ENCODE measurements at regions not wholly inside any gene's neighbourhood (a gene's known extent, or its start where the extent isn't known, plus 50 kb on each side); places are given as distances from the start of the nearest gene placed in this dataset.
"Not testable (repeated sequence)": the region's sequence is repeated elsewhere in the genome, so short reads cannot be mapped to it uniquely, and the experiment has no call there.

- not testable (repeated sequence) for H3K9me3 ChIP-seq, H3K36me3 ChIP-seq, DNase-seq, H3K4me3 ChIP-seq, H3K27me3 ChIP-seq
Observed at GRCh38 chr4:123657606-123658005, 261.0 kb downstream of the SPRY1 start.

DNA sequence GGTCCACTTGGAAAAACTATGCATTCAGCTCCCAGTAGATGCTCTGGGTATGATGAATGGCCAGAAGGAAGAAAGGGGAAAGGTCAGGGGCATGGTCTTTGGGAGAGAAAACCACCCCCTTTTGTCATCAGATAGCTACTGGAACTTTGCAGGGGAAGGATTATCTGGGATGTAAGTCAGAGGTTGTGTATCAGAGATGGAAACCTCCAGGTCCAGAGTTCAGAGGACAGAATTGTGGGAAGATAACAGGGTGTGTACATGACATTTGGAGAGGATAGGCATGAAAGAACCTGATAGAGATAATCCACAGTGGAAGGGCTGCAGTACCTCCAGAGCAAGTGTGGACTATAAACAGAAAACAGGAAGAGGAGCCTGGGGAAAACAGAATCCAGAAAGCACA is 262.7 kb downstream of the SPRY1 start:
- Histone ChIP-seq H3K9me3 (no peaks in the 10 kb centered on the region; the same call in 1 of the 2 replicates), H3K36me3 (no peaks in the 10 kb centered on the region), H3K27me3 (no peaks in the 10 kb centered on the region), H3K4me3 (no peak overlapping the region)
- no peak for DNase-seq

GRCh38 chr4:123659730-123660129 is 263.1 kb downstream of the SPRY1 start:
- DNase-seq = no peak
- no peak overlapping the region for H3K4me3 ChIP-seq
- no peaks in the 10 kb centered on the region; the same call in 1 of the 2 replicates for H3K9me3 ChIP-seq
- no peaks in the 10 kb centered on the region for H3K36me3 ChIP-seq
- no peaks in the 10 kb centered on the region for H3K27me3 ChIP-seq

DNA sequence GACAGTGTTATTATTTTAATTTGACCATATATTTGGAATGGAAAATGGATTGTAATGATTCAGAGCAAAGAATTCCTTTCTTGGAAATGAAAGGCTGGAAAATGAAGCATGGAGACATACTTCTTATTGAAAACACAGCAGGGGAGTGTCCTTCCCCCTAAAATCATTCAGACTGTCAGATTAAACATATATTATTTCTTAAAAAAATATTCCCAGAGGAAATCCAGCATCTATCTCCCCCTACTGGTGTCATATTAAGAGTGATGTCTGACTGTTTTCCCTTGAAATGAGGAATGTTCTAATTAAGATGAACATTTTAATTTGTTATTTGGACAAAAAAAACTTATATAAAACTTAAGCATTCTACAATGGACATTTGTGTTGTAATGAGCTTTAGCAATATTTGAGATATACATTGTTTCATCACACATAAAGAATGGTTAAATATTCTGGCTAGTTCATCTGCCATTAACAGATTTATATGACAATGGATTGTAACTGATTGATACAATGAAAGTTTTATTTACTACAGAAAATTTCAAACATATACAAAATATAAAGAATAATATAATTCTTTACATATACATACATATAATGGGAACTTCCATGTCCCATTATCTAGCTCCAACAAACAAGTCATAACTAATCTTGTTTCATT is 264.6 kb downstream of the SPRY1 start:
- H3K27me3 ChIP-seq = no peaks in the 10 kb centered on the region
- H3K9me3 ChIP-seq = no peaks in the 10 kb centered on the region; the same call in 1 of the 2 replicates
- no peaks in the 10 kb centered on the region for H3K36me3 ChIP-seq
- no peak for DNase-seq
- no peak overlapping the region for H3K4me3 ChIP-seq

GRCh38 chr4:123662827-123663226 is 266.2 kb downstream of the SPRY1 start:
- H3K9me3 ChIP-seq = peaks cover 3% of the 10 kb centered on the region; the same call in 1 of the 2 replicates
- no peaks in the 10 kb centered on the region for H3K36me3 ChIP-seq
- H3K27me3 ChIP-seq = no peaks in the 10 kb centered on the region
- H3K4me3 ChIP-seq = no peak overlapping the region
- no peak for DNase-seq

DNA sequence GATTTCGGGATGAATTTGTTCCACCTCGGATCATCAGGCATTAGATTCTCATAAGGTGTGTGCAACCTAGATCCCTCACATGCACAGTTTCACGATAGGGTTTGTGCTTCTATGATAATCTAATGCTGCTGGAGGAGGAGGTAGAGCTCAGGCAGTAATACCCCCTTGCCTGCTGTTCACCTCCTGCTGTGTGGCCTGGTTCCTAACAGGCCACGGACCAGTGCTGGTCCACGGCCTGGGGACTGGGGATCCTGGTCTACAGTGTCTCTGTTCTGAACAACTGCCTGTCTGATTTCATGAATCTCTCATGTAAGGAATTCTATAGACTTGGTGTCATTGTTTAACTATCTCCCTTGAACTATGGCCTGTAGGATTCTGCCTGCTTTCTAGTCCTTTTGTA is 269.9 kb downstream of the SPRY1 start:
- Histone ChIP-seq H3K36me3 (no peaks in the 10 kb centered on the region), H3K9me3 (peaks cover 3% of the 10 kb centered on the region; the same call in 1 of the 2 replicates), H3K27me3 (no peaks in the 10 kb centered on the region), H3K4me3 (no peak overlapping the region)
- no peak for DNase-seq

DNA sequence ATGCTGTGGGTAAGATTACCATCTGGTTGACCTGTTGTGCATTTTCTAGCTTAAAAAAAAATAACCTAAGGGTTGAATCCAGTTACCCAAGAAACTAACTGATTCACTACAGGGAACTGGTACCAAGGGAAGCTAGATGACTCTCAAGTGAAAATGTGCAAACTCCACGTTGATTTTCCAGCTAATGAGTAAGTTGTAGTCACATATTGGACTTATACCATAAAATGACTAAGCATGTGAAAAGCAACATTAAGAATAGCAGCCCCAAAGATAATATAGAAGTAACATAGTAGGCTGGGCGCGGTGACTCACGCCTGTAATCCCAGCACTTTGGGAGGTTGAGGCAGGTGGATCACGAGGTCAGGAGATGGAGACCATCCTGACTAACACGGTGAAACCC is 270.9 kb downstream of the SPRY1 start:
- DNase-seq = peak; percentile 52
- H3K9me3 ChIP-seq = peaks cover 3% of the 10 kb centered on the region; the same call in 1 of the 2 replicates
- H3K36me3 ChIP-seq = no peaks in the 10 kb centered on the region
- H3K27me3 ChIP-seq = no peaks in the 10 kb centered on the region
- no peak overlapping the region for H3K4me3 ChIP-seq

DNA sequence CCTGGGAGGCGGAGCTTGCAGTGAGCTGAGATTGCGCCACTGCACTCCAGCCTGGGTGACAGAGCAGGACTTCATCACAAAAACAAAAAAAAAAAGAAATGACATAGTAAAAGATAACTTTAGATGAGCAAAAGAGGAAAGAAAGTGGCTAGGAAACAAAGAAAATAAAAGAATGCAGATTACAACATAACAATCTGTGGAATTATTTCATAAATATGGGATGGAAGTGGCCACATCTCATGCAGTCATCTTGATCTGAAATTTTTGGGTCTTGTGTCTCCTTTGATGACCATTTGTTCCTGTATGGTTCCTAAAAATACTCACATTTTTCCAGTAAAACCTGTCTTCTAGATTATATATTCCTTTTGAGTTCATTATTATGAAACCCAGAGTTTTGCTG is 271.4 kb downstream of the SPRY1 start:
- H3K4me3 ChIP-seq = no peak overlapping the region
- H3K36me3 ChIP-seq = no peaks in the 10 kb centered on the region
- peaks cover 3% of the 10 kb centered on the region; the same call in 1 of the 2 replicates for H3K9me3 ChIP-seq
- H3K27me3 ChIP-seq = no peaks in the 10 kb centered on the region
- DNase-seq = no peak

GRCh38 chr4:123671636-123672404 is 275.2 kb downstream of the SPRY1 start:
- no peak for DNase-seq
- no peaks in the 10 kb centered on the region for H3K27me3 ChIP-seq
- H3K36me3 ChIP-seq = no peaks in the 10 kb centered on the region
- H3K4me3 ChIP-seq = no peak overlapping the region
- peaks cover 1% of the 10 kb centered on the region; the same call in 1 of the 2 replicates for H3K9me3 ChIP-seq

GRCh38 chr4:123672987-123673386 is 276.4 kb downstream of the SPRY1 start:
- Histone ChIP-seq H3K9me3 (no peaks in the 10 kb centered on the region), H3K4me3 (no peak overlapping the region), H3K36me3 (no peaks in the 10 kb centered on the region), H3K27me3 (no peaks in the 10 kb centered on the region)
- DNase-seq = no peak

DNA sequence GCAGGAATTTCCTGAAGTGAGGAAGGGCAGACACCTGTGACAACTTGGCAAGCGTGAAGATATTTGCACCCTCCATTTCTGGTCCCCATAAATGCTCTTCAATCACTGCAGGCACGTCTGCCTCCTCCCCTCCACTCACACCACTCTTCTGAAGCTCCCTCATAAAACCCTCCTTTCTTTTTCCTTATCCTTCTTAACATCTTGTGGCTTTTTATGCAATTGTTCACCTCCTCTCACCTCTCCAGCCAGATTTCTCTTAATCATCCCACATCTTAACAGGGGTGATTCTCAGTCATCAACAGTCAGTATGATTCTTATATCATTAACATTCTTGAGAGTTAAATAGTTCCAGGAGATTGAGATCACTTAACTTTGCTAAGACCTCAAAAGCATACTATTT is 277.4 kb downstream of the SPRY1 start:
- no peak for DNase-seq
- Histone ChIP-seq H3K9me3 (no peaks in the 10 kb centered on the region), H3K27me3 (no peaks in the 10 kb centered on the region), H3K4me3 (no peak overlapping the region), H3K36me3 (no peaks in the 10 kb centered on the region)

DNA sequence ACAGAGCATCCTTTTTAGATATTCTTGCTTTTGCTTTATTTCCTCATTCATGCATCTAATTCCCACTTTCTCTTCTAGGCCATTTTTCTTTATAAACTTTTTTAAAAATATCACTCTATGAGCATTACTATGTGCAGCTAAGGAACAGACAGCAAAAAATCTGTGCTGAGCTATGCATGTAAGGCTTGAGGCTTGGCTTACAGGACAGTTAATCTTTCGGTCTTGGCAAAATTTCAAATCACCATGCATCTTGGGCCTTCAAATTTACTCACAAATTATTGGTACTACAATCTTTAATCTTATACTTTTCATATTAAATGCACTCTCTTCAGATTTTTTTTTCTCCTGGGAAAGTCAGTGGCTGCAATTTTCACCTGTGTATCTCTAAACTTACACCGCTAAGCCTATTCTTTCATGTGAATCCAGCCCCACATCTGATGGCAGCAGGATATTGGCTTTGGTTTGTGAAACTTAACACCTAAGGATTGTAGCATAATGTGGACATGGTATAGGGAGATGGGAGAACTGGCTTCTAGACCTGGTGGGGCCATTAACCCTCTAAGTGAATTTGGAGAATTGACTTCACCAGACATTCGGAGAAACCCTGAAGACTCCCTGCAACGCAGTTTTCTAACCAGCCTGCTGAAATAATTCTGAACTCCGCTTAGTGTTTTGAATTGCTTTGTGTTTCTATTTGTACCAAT is 278.3 kb downstream of the SPRY1 start:
- Histone ChIP-seq H3K4me3 (no peak overlapping the region), H3K27me3 (no peaks in the 10 kb centered on the region), H3K9me3 (no peaks in the 10 kb centered on the region), H3K36me3 (no peaks in the 10 kb centered on the region)
- no peak for DNase-seq

- Histone ChIP-seq H3K4me3 (no peak overlapping the region), H3K27me3 (no peaks in the 10 kb centered on the region), H3K9me3 (no peaks in the 10 kb centered on the region), H3K36me3 (no peaks in the 10 kb centered on the region)
- DNase-seq = no peak
Observed at GRCh38 chr4:123675567-123675966, 279.0 kb downstream of the SPRY1 start.

DNA sequence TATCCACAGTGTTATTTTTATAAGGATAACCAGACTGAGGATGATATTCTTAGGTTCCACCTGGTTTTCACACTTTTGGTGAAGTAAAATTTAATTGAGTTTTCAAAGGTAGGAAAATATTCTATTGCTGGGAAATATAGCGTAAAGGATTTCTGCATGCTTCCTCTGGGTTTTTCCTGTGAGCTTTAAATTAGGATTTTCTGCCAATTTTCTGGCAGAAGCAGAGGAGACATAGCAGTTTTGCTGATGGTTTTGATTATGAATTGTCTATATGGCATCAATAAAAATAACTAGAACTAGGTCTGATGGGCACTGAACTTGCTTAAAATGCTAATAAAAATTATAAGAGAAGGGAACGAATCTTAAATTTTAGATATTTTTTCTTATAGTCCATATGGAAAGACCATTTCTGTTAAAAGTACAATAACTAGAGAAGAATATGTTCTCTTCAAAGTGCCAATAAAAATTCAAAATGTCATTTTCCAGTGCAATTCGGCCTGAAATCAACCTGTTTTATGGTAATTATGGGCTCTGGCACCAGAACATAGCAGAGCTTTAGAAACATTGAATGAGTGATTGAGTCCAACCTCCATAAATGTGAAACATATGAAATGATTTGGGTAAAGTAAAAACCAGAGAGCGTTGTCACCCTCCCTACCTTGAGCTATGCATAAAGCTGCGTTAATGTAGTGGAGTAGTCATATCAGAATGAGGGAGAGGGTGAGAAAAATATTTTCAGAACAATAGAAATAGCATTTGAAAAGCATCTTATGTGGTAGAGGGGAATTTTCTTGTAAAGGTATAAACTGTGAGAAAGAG is 279.7 kb downstream of the SPRY1 start:
- no peaks in the 10 kb centered on the region for H3K36me3 ChIP-seq
- DNase-seq = no peak
- H3K27me3 ChIP-seq = no peaks in the 10 kb centered on the region
- no peaks in the 10 kb centered on the region for H3K9me3 ChIP-seq
- no peak overlapping the region for H3K4me3 ChIP-seq

- DNase-seq = no peak
- Histone ChIP-seq H3K27me3 (no peaks in the 10 kb centered on the region), H3K9me3 (no peaks in the 10 kb centered on the region), H3K4me3 (no peak overlapping the region), H3K36me3 (no peaks in the 10 kb centered on the region)
Observed at GRCh38 chr4:123676890-123677229, 280.3 kb downstream of the SPRY1 start.

DNA sequence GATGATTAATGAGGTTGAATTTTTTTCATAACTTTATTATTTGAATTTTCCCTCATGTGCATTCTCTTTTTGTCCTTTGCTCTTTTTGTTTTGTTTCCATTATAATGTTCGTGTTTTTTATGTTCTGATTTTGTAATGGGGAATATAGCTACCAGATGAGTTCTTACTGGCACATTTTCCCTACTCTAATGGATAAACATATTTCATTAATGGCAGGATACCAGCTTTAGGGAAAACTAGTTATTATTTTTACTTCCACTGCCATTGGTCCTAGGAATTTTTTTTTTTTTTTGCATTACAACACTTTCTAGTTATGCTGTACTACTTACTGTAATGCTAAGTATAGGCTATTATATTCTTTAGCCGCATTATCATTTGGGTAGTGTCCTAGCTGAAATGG is 286.3 kb downstream of the SPRY1 start:
- Histone ChIP-seq H3K36me3 (no peaks in the 10 kb centered on the region), H3K9me3 (peaks cover 2% of the 10 kb centered on the region; the same call in 1 of the 2 replicates), H3K4me3 (no peak overlapping the region), H3K27me3 (no peaks in the 10 kb centered on the region)
- no peak for DNase-seq

- not testable (repeated sequence) for H3K9me3 ChIP-seq, H3K36me3 ChIP-seq, H3K4me3 ChIP-seq, DNase-seq, H3K27me3 ChIP-seq
Observed at GRCh38 chr4:123684937-123685336, 288.3 kb downstream of the SPRY1 start.

Measured in MG63 (cell line).